GM12873 (cell line): ENCODE measurements at regions not wholly inside any gene's neighbourhood (a gene's known extent, or its start where the extent isn't known, plus 50 kb on each side); places are given as distances from the start of the nearest gene placed in this dataset.

Experiments used
- TF ChIP-seq, protein P1 (sequence below): IDR thresholded peaks from 2 replicates; pipeline ENCODE4 v1.5.1; 2012; ENCODE audit warnings: low read depth, mild to moderate bottlenecking, moderate library complexity, low read length, control low read depth; ENCODE audit not compliant: insufficient read depth; ENCODE audit errors: missing control alignments

DNA sequence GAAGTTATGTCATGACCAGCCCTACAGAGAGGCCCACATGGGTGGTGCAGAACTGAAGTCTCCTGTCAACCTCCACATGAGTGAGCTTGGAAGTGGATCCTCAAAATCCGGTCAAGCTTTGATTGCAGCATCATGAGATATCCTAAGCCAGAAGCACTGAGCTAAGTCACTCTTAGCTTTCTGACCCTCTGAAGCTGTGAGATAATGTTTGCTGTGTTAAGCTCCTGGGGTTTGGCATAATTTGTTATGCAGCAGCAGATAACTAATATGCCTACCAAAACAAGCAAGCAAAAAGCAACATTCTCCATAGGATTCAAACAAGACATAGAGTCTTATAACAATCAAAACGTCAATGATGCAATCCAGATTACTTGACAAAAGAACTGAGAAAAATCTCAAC lies 87.6 kb upstream of the GRIN2B start:
- TF ChIP-seq, protein P1, sequence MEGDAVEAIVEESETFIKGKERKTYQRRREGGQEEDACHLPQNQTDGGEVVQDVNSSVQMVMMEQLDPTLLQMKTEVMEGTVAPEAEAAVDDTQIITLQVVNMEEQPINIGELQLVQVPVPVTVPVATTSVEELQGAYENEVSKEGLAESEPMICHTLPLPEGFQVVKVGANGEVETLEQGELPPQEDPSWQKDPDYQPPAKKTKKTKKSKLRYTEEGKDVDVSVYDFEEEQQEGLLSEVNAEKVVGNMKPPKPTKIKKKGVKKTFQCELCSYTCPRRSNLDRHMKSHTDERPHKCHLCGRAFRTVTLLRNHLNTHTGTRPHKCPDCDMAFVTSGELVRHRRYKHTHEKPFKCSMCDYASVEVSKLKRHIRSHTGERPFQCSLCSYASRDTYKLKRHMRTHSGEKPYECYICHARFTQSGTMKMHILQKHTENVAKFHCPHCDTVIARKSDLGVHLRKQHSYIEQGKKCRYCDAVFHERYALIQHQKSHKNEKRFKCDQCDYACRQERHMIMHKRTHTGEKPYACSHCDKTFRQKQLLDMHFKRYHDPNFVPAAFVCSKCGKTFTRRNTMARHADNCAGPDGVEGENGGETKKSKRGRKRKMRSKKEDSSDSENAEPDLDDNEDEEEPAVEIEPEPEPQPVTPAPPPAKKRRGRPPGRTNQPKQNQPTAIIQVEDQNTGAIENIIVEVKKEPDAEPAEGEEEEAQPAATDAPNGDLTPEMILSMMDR: no peak

DNA sequence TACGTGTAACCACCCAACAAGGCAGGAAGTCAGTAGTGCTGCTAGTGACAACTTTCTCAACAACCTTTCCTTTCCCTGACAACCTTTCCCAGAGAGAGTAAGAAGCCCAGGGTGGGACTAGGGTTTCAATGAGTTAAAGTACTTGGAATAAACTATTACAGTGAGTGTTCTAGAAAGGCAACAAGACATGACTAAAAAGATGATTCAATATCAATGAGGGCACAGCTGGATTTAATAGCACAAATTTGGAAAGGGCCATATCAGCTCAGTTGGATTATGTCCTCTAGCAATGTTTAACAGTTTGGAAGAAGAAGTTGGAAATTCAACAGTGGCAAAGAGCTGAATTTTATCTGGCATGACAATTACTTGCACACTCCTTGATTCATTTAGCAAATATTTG lies 90.4 kb upstream of the GRIN2B start:
- TF ChIP-seq, protein P1: no peak

DNA sequence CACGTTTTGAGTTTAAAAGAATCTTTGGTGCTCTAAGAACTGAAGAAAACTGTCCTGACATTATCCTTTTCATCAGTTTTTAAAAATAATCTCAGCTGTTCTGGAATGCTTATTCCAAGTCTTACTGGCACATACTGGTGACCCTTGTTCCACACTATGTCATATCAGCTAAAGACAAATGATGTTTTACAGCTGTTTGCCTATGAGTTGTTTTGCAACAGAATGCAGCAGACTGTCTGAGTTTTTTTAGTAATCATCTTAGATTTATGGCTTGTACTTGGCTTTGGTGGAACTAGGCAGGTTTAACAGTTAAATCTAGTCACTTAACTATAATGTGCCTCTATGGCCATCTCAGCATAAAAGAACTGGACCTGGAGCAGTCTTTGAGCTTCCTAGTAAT lies 91.6 kb upstream of the GRIN2B start:
- TF ChIP-seq, protein P1: no peak

DNA sequence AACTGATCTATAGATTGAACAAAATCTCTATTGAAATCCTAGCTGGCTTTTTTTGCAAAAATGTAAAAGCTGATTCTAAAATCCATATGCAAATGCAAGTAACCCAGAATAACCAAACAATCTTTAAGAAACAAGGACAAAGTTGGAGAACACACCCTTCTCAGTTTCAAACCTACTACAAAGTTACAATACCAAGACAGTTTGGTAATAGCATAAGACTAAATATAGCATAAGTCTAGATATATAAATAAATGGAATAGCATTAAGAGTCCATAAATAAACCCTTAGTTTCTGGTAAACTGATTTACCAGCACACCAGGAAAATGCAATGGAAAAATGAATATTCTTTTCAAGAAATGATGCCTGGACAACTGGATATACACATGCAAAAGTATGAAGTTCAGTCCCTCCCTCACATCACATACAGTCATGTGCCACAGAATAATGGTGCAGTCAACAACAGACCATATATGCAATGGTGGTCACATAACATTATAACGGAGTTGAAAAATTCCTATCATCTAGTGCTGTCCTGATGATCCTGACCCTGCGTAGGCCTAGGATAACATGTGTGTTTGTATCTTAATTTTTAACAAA lies 94.5 kb upstream of the GRIN2B start:
- TF ChIP-seq, protein P1: no peak

DNA sequence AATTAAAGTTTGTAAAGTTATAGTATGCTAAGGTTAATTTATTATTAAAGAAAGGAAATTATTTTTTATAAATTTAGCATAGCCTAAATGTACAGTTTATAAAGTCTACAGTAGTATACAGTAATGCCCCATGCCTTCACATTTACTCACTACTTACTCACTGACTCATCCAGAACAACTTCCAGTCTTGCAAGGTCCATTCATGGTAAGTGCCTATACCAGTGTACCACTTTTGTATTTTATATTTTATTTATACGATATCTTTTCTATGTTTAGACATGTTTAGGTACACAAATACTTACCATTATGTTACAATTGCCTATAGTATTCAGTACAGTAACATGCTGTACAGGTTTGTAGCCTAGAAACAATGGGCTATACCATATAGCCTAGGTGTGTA lies 95.1 kb upstream of the GRIN2B start:
- TF ChIP-seq, protein P1: no peak

DNA sequence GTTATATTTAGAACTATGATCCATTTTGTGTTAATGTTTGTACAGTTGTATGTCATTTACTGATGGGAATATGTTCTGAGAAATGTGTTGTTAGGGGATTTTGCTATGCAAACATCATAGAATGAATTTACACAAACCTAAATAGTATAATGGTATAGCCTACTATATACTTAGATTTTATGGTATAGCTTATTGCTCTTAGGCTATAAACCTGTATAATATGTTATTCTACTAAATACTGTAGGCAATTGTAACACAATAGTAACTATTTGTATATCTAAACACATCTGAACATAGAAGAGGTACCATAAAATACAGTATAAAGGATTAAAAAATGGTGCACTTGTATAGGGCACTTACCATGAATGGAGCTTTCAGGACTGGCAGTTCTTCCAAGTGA lies 105.4 kb upstream of the GRIN2B start:
- TF ChIP-seq, protein P1: no peak

DNA sequence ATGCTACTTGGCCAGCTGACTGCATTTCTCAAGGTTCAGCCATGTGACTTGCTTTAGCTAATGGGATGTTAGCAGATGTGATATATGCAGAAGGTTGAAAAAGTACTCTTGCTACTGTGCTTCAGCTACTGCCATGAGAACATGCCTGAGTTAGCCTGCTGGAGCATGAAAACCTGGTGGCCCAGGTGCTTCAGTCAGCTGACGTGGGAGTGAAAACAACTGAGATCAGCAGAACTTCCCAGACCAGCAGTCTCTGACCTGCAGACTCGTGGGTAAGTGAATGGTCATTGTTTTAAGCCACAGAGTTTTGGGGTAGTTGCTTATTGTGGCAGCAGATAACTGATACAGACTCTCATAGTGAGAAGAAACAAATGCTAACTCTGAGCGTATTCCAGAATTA lies 118.6 kb upstream of the GRIN2B start:
- TF ChIP-seq, protein P1: no peak

DNA sequence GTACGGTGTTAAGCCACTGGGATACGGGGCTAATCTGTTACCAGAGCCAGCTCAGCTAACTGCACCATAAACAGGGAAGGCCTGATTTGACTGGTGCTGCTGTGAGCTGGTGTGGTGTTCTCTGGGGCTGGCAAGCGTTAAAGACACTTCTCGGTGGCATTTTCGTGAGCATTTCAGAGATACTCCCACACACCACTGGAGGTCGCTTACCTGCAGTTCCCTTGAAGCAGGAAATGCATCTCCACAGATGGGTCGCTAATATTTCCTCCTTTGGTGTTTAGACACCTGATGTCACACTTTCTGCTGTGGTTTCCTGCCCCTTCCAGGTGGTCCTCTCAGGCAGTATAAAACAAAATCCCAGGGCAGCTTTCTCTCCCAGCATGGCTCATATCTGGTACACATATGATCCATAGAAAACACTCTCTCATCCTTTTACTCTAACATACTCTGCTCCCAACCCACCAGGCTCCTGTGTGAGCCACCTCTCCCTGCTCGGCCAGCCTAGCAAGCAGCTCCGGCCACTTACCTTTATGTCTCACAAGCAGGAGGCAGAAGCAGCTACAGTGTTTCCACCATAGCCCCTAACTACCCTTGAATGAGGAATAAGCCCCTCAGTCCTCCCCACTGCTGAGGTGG lies 129.9 kb upstream of the GRIN2B start:
- TF ChIP-seq, protein P1: peak; percentile 84
